ENCODE measurements at regions not wholly inside any gene's neighbourhood (a gene's known extent, or its start where the extent isn't known, plus 50 kb on each side); places are given as distances from the start of the nearest gene placed in this dataset.

DNA sequence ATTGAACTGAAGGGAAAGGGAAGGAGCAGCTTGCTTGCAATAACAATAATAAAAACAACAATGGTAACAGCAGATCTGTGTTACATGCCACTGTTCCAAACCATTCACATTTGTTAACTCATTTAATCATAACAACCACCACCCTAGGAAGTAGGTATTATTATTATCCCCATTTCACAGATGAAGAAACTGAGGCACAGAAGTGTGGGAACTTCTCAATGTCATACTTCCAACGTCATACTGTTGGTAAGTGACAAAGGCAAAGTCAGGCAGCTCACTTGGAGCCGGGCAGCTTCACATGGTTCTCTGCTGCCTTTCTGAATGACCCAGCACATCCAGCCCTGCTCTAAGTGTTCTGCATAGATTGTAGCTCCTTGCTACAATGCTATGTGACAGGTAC, 72.6 kb downstream of the FOXD1 start:
- ChIA-PET POLR2A (ENCODE audit: unreplicated experiment) (no interaction called here), CTCF (no interaction called here)
- Histone ChIP-seq H3K14ac (replicated peaks; ENCODE audit: low read depth, low read length) (peak overlapping the region; percentile 67), H2AK9ac (replicated peaks; ENCODE audit: low read depth, low read length, poor library complexity) (no peak overlapping the region), H4K5ac (ENCODE audit: low read depth, low read length) (peak overlapping the region; percentile 4; the same call in 1 of the 2 replicates), H2BK5ac (ENCODE audit: low read depth, low read length, poor library complexity, severe bottlenecking) (peak overlapping the region; percentile 57), H3K4me2 (ENCODE audit: low read depth, low read length) (no peak overlapping the region), H3K79me1 (ENCODE audit: low read depth in 1 of 2, low read length in 2 of 2) (peaks cover 3 to 33% of the 10 kb centered on the region in 2 experiments; a peak in 3 of 4 replicates), H2AFZ (replicated peaks; ENCODE audit: low read length, poor library complexity) (peak overlapping the region; percentile 11), H2BK15ac (ENCODE audit: low read depth, low read length) (peak overlapping the region; percentile 98), H3K18ac (ENCODE audit: low read depth, low read length) (peak overlapping the region; percentile 65), H3K23ac (ENCODE audit: low read depth, low read length) (peak overlapping the region; percentile 21; the same call in 1 of the 2 replicates), H3K9me3 (ENCODE audit: control insufficient read depth, insufficient read depth, low read length) (no peaks in the 10 kb centered on the region), H4K8ac (ENCODE audit: low read depth in 2 of 2, low read length in 2 of 2) (peak overlapping the region; percentile 72 to 74; a peak in 3 of 4 replicates), H3K36me3 (ENCODE audit: control insufficient read depth, insufficient read depth, low read length) (no peaks in the 10 kb centered on the region), H3K27me3 (ENCODE audit: control insufficient read depth, insufficient read depth, low read length) (no peaks in the 10 kb centered on the region), H3K27ac (ENCODE audit: insufficient read depth, low read length) (no peak overlapping the region), H3K4ac (ENCODE audit: low read depth, low read length) (peak overlapping the region; percentile 87), H3K9ac (ENCODE audit: low read depth, low read length) (no peak overlapping the region), H4K20me1 (ENCODE audit: insufficient read depth, low read length) (peaks cover 1% of the 10 kb centered on the region; the same call in 1 of the 2 replicates), H4K91ac (ENCODE audit: insufficient read depth, low read depth, low read length) (peak overlapping the region; percentile 76), H2BK20ac (ENCODE audit: low read depth, low read length) (peak overlapping the region; percentile 93), H3K4me1 (ENCODE audit: control insufficient read depth, insufficient read depth, low read length) (peaks cover 25% of the 10 kb centered on the region), H2BK120ac (ENCODE audit: low read depth, low read length) (peak overlapping the region; percentile 87), H3K9me1 (ENCODE audit: insufficient read depth, low read length) (peaks cover 22% of the 10 kb centered on the region), H2AK5ac (ENCODE audit: low read depth, low read length) (peak overlapping the region; percentile 97), H3K4me3 (ENCODE audit: insufficient read depth, low read depth, low read length) (no peak overlapping the region), H3K56ac (ENCODE audit: extremely low read depth, insufficient read depth, low read length) (no peak overlapping the region)
- ATAC-seq (ENCODE audit: low read depth) (no peak), DNase-seq (no peak)
- BruUV-seq (replicated peaks): no TSS peak
- WGBS, 2 experiments (ENCODE audit: extremely low coverage in 2 of 2, insufficient read length in 1 of 2): 90% methylated on average over 2 of the region's 2 CpGs; no CpG with 5 or more reads in 1 of the 2 experiments
- TF ChIP-seq RCOR1 (IDR thresholded peaks at IDR 0.05; ENCODE audit: insufficient replicate concordance, low read length) (no peak), MAZ (IDR thresholded peaks at IDR 0.05; ENCODE audit: borderline replicate concordance, low read depth, low read length) (no peak), NFE2L2 (IDR thresholded peaks at IDR 0.05; ENCODE audit: low read depth, low read length) (no peak), CEBPB (IDR thresholded peaks at IDR 0.05; ENCODE audit: low read depth, low read length) (no peak)
- intact Hi-C loops (cut with micrococcal nuclease) (no loop called here), dilution Hi-C loops (cut with HindIII; ENCODE audit: low sequenced_read_pairs, unreplicated experiment) (no loop called here), in situ Hi-C loops (cut with MboI; ENCODE audit: low sequenced_read_pairs) (no loop called here)

Data from IMR-90 (cell line).